22Rv1 (cell line): ENCODE measurements at regions not wholly inside any gene's neighbourhood (a gene's known extent, or its start where the extent isn't known, plus 50 kb on each side); places are given as distances from the start of the nearest gene placed in this dataset.
"Not testable (repeated sequence)": the region's sequence is repeated elsewhere in the genome, so short reads cannot be mapped to it uniquely, and the experiment has no call there.

ENCODE experiments used
- CTCF ChIP-seq: fragments of 450-650 bp; IDR thresholded peaks from 2 replicates; pipeline ENCODE4 v1.5.1; 2017; ENCODE audit warnings: mild to moderate bottlenecking
- ZFX ChIP-seq: fragments of 450-650 bp; IDR thresholded peaks from 2 replicates; pipeline ENCODE4 v1.6.1; 2017; ENCODE audit warnings: antibody characterized with exemption, borderline replicate concordance

GRCh38 chr9:38242151-38242550, 150.4 kb upstream of the ALDH1B1 start:
- not testable (repeated sequence) for TF ChIP-seq CTCF, ZFX
